HG02970 (cell line): ENCODE measurements at regions not wholly inside any gene's neighbourhood (a gene's known extent, or its start where the extent isn't known, plus 50 kb on each side); places are given as distances from the start of the nearest gene placed in this dataset.
A peak's percentile ranks its signal among the peaks of the same experiment; 100 is the strongest.

Source experiments
- ATAC-seq: cut with Tn5 transposase; IDR thresholded peaks from one replicate; pipeline ENCODE4 v1.9.1; 2021; ENCODE audit warnings: mild to moderate bottlenecking, moderate library complexity, moderate number of reproducible peaks; ENCODE audit not compliant: unreplicated experiment, low FRiP score

GRCh38 chr18:67243799-67244587 is 272.5 kb downstream of the DSEL start:
- ATAC-seq: no peak

GRCh38 chr18:67242001-67242400 is 274.5 kb downstream of the DSEL start:
- ATAC-seq: no peak

- no peak for ATAC-seq
Measured at GRCh38 chr18:67241299-67241698, 275.2 kb downstream of the DSEL start.

GRCh38 chr18:67239826-67240225 is 276.7 kb downstream of the DSEL start:
- ATAC-seq: no peak

GRCh38 chr18:67232991-67233390 is 283.5 kb downstream of the DSEL start:
- no peak for ATAC-seq

GRCh38 chr18:67232406-67232805 is 284.1 kb downstream of the DSEL start:
- ATAC-seq: no peak

GRCh38 chr18:67222887-67223286 is 293.6 kb downstream of the DSEL start:
- no peak for ATAC-seq

- no peak for ATAC-seq
Measured at GRCh38 chr18:67219821-67220220, 296.7 kb downstream of the DSEL start.

GRCh38 chr18:67218556-67218955 is 298.0 kb downstream of the DSEL start:
- no peak for ATAC-seq

- no peak for ATAC-seq
Measured at GRCh38 chr18:67217551-67218166, 298.9 kb downstream of the DSEL start.

- ATAC-seq: no peak
Measured at GRCh38 chr18:67216846-67217245, 299.7 kb downstream of the DSEL start.

GRCh38 chr18:67215686-67216085 is 300.8 kb downstream of the DSEL start:
- ATAC-seq: no peak

- ATAC-seq: no peak
Measured at GRCh38 chr18:67211646-67212045, 304.9 kb downstream of the DSEL start.

GRCh38 chr18:67200665-67201064 is 315.9 kb downstream of the DSEL start:
- ATAC-seq: peak; percentile 6

- peak; percentile 92 for ATAC-seq
Measured at GRCh38 chr18:67199993-67200617, 316.4 kb downstream of the DSEL start.

GRCh38 chr18:67194886-67195285 is 321.6 kb downstream of the DSEL start:
- no peak for ATAC-seq

- no peak for ATAC-seq
Measured at GRCh38 chr18:67192535-67192934, 324.0 kb downstream of the DSEL start.

- ATAC-seq: no peak
Measured at GRCh38 chr18:67183398-67183797, 333.1 kb downstream of the DSEL start.

GRCh38 chr18:67179726-67180125 is 336.8 kb downstream of the DSEL start:
- no peak for ATAC-seq

GRCh38 chr18:67159662-67160061 is 356.9 kb downstream of the DSEL start:
- ATAC-seq: no peak

- ATAC-seq: no peak
Measured at GRCh38 chr18:67154979-67155378, 361.5 kb downstream of the DSEL start.

GRCh38 chr18:67151366-67151765 is 365.2 kb downstream of the DSEL start:
- no peak for ATAC-seq
